H1 (cell line): ENCODE measurements at regions not wholly inside any gene's neighbourhood (a gene's known extent, or its start where the extent isn't known, plus 50 kb on each side); places are given as distances from the start of the nearest gene placed in this dataset.

ENCODE experiments used
- CTCF ChIA-PET: fragments of 300-600 bp; sonication (Branson Sonifier 250); formaldehyde crosslinking; loops from one replicate; lab custom pipeline; 2021; ENCODE audit not compliant: partially characterized antibody; lab: Charles Lee
- POLR2A ChIA-PET: fragments of 300-600 bp; sonication (Branson Sonifier 250); formaldehyde crosslinking; loops from one replicate; lab custom pipeline; 2021; ENCODE audit warnings: inconsistent platforms; ENCODE audit not compliant: partially characterized antibody; lab: Charles Lee
- DNase-seq, 2 experiments: peaks; one replicate each; pipeline versions ENCODE4 v3.0.0 to v3.0.0-alpha.2; 2010 to 2022; ENCODE audit warnings: low spot score in 2 of 2, low read depth in 1 of 2, mixed read lengths in 1 of 2
- FAIRE-seq: peaks from 2 replicates; lab custom pipeline; 2011; peaks lifted over from hg19 to GRCh38; lab: Jason Lieb, UNC
- H2AFZ ChIP-seq: 2 replicates; pipeline ENCODE4 v1.8.1; 2012; ENCODE audit warnings: low read length, inconsistent platforms
- H2AK5ac ChIP-seq: 2 replicates; pipeline ENCODE4 v1.6.1; 2013; ENCODE audit warnings: low read depth, low read length
- H2BK120ac ChIP-seq: replicated peaks from 2 replicates; pipeline ENCODE3; 2013; ENCODE audit warnings: low read depth, low read length, inconsistent platforms
- H2BK12ac ChIP-seq: 2 replicates; pipeline ENCODE4 v1.6.1; 2013; ENCODE audit warnings: low read depth, low read length
- H2BK15ac ChIP-seq: 2 replicates; pipeline ENCODE4 v1.6.1; 2013; ENCODE audit warnings: low read length
- H2BK20ac ChIP-seq: 2 replicates; pipeline ENCODE4 v1.6.1; 2013; ENCODE audit warnings: low read length
- H2BK5ac ChIP-seq: 2 replicates; pipeline ENCODE4 v1.6.1; 2013; ENCODE audit warnings: low read depth, low read length
- H3K14ac ChIP-seq: 2 replicates; pipeline ENCODE4 v1.6.1; 2013; ENCODE audit warnings: inconsistent platforms; ENCODE audit not compliant: insufficient read length
- H3K18ac ChIP-seq: 2 replicates; pipeline ENCODE4 v1.6.1; 2013; ENCODE audit warnings: low read length; ENCODE audit errors: extremely low read depth
- H3K23ac ChIP-seq: 2 replicates; pipeline ENCODE4 v1.6.1; 2013; ENCODE audit warnings: inconsistent platforms; ENCODE audit not compliant: insufficient read length
- H3K23me2 ChIP-seq: 2 replicates; pipeline ENCODE4 v1.6.1; 2013; ENCODE audit warnings: low read depth, low read length
- H3K27ac ChIP-seq: 2 replicates; pipeline ENCODE4 v1.6.1; 2011; ENCODE audit warnings: low read depth, low read length, inconsistent platforms
- H3K27me3 ChIP-seq, 4 experiments: replicated peaks in 1 of 4; 1 replicate in 1 of 4; 2 replicates in 3 of 4; pipeline versions ENCODE4 v1.6.1 to v1.8.1; 2011 to 2013; ENCODE audit warnings: low read length in 3 of 4, mild to moderate bottlenecking in 3 of 4, inconsistent platforms in 2 of 4, mixed read lengths in 2 of 4, moderate library complexity in 1 of 4; ENCODE audit not compliant: control insufficient read depth in 3 of 4, insufficient read depth in 3 of 4; ENCODE audit errors: extremely low read depth in 1 of 4
- H3K36me3 ChIP-seq, 4 experiments: 2 replicates each; pipeline versions ENCODE4 v1.6.1 to v1.8.1; 2011 to 2013; ENCODE audit warnings: mild to moderate bottlenecking in 4 of 4, low read length in 3 of 4, moderate library complexity in 2 of 4, control low read depth in 1 of 4, inconsistent platforms in 1 of 4; ENCODE audit not compliant: insufficient read depth in 4 of 4, control insufficient read depth in 2 of 4
- H3K4ac ChIP-seq: replicated peaks from 2 replicates; pipeline ENCODE3; 2013; ENCODE audit warnings: low read length, low read depth, mixed read lengths, inconsistent platforms; ENCODE audit not compliant: insufficient read length
- H3K4me1 ChIP-seq, 4 experiments: replicated peaks in 1 of 4; 1 replicate in 1 of 4; 2 replicates in 3 of 4; pipeline versions ENCODE4 v1.6.1 to v1.8.1; 2011 to 2013; ENCODE audit warnings: low read length in 3 of 4, inconsistent platforms in 2 of 4, mixed read lengths in 1 of 4; ENCODE audit not compliant: insufficient read depth in 4 of 4, control insufficient read depth in 3 of 4
- H3K4me2 ChIP-seq, 2 experiments: 2 replicates each; pipeline versions ENCODE4 v1.6.1 to v1.8.1; 2011 to 2013; ENCODE audit warnings: low read depth in 2 of 2, low read length in 2 of 2, control low read depth in 1 of 2, inconsistent platforms in 1 of 2, mild to moderate bottlenecking in 1 of 2; ENCODE audit not compliant: insufficient read depth in 1 of 2
- H3K4me3 ChIP-seq, 4 experiments: fragments of 200-600, 300-600 bp in 1 of 4; sonication (generic), shearing (Covaris generic), sonication (Bioruptor Twin) in 1 of 4; 2 replicates each; pipeline versions ENCODE4 v1.5.1 to v1.8.1; 2011 to 2016; ENCODE audit warnings: low read length in 4 of 4, low read depth in 3 of 4, control low read depth in 2 of 4, inconsistent platforms in 2 of 4, mild to moderate bottlenecking in 2 of 4, mixed read lengths in 1 of 4, moderate library complexity in 1 of 4; ENCODE audit not compliant: insufficient read depth in 2 of 4; ENCODE audit errors: extremely low read depth in 1 of 4
- H3K56ac ChIP-seq: replicated peaks from 2 replicates; pipeline ENCODE3; 2013; ENCODE audit warnings: low read depth, mild to moderate bottlenecking, mixed read lengths, low read length, inconsistent platforms; ENCODE audit not compliant: insufficient read length
- H3K79me1 ChIP-seq: 2 replicates; pipeline ENCODE4 v1.6.1; 2013; ENCODE audit warnings: low read depth, low read length, control low read depth
- H3K79me2 ChIP-seq, 2 experiments: 2 replicates each; pipeline versions ENCODE4 v1.6.1 to v1.8.1; 2012 to 2013; ENCODE audit warnings: low read length in 2 of 2, mild to moderate bottlenecking in 2 of 2, inconsistent platforms in 1 of 2; ENCODE audit not compliant: insufficient read depth in 2 of 2, control insufficient read depth in 1 of 2
- H3K9ac ChIP-seq, 4 experiments: replicated peaks in 1 of 4; 1 replicate in 1 of 4; 2 replicates in 3 of 4; pipeline versions ENCODE4 v1.6.1 to v1.8.1; 2011 to 2013; ENCODE audit warnings: low read depth in 3 of 4, low read length in 3 of 4, control low read depth in 2 of 4, mild to moderate bottlenecking in 2 of 4, moderate library complexity in 2 of 4, inconsistent platforms in 1 of 4; ENCODE audit errors: extremely low read depth in 1 of 4
- H3K9me3 ChIP-seq, 2 experiments: 2 replicates each; pipeline versions ENCODE4 v1.6.1 to v1.8.1; 2012 to 2013; ENCODE audit warnings: mild to moderate bottlenecking in 2 of 2, moderate library complexity in 2 of 2, control low read depth in 1 of 2, inconsistent platforms in 1 of 2, low read depth in 1 of 2, low read length in 1 of 2, mixed read lengths in 1 of 2; ENCODE audit not compliant: insufficient read depth in 2 of 2
- H4K20me1 ChIP-seq, 2 experiments: replicated peaks in 1 of 2; 2 replicates each; pipeline versions ENCODE3 to v1.8.1; 2011 to 2013; ENCODE audit warnings: inconsistent platforms in 2 of 2, low read length in 2 of 2, mild to moderate bottlenecking in 1 of 2; ENCODE audit not compliant: insufficient read depth in 2 of 2, control insufficient read depth in 1 of 2
- H4K5ac ChIP-seq: 2 replicates; pipeline ENCODE4 v1.6.1; 2013; ENCODE audit warnings: low read length, low read depth, mixed read lengths, inconsistent platforms; ENCODE audit not compliant: insufficient read length
- H4K8ac ChIP-seq: 2 replicates; pipeline ENCODE4 v1.8.0; 2013; ENCODE audit warnings: mild to moderate bottlenecking, moderate library complexity, low read length, inconsistent platforms; ENCODE audit not compliant: insufficient read depth; ENCODE audit errors: extremely low read depth
- H4K91ac ChIP-seq: replicated peaks from 2 replicates; pipeline ENCODE3; 2013; ENCODE audit warnings: low read length, mixed read lengths, inconsistent platforms; ENCODE audit not compliant: insufficient read length
- CHD2 ChIP-seq: IDR thresholded peaks from 2 replicates; pipeline ENCODE4 v1.6.1; 2012; ENCODE audit warnings: low read length, improper control_type of control experiment
- GABPA ChIP-seq: IDR thresholded peaks from 2 replicates; pipeline ENCODE4 v1.6.1; 2011; ENCODE audit warnings: mild to moderate bottlenecking, low read length, moderate library complexity, borderline replicate concordance; ENCODE audit not compliant: insufficient read depth
- GTF2F1 ChIP-seq: IDR thresholded peaks from 2 replicates; pipeline ENCODE4 v1.6.1; 2012; ENCODE audit warnings: low read depth, low read length, improper control_type of control experiment, borderline replicate concordance
- JUND ChIP-seq: IDR thresholded peaks from 2 replicates; pipeline ENCODE4 v1.6.1; 2011; ENCODE audit warnings: mild to moderate bottlenecking, improper control_type of control experiment, low read length
- RAD21 ChIP-seq, 2 experiments: IDR thresholded peaks in 1 of 2; conservative IDR thresholded peaks in 1 of 2; 2 replicates each; pipeline ENCODE4 v1.6.1; 2011; ENCODE audit warnings: low read depth in 2 of 2, low read length in 2 of 2, improper control_type of control experiment in 1 of 2, inconsistent platforms in 1 of 2, mild to moderate bottlenecking in 1 of 2, moderate library complexity in 1 of 2
- RNF2 ChIP-seq: fragments of 200-900, 300-1000 bp; sonication (generic); IDR thresholded peaks from 2 replicates; pipeline ENCODE4 v1.7.1; 2016; ENCODE audit warnings: borderline replicate concordance, low read depth, mild to moderate bottlenecking, antibody characterized with exemption, low read length; ENCODE audit not compliant: poor library complexity, severe bottlenecking; ENCODE audit errors: missing control alignments
- TBP ChIP-seq: IDR thresholded peaks from 2 replicates; pipeline ENCODE4 v1.6.1; 2011; ENCODE audit warnings: low read depth, low read length, improper control_type of control experiment
- USF2 ChIP-seq: IDR thresholded peaks from 2 replicates; pipeline ENCODE4 v1.6.1; 2011; ENCODE audit warnings: low read length, improper control_type of control experiment
- ZNF274 ChIP-seq: IDR thresholded peaks from 2 replicates; pipeline ENCODE4 v1.7.0; 2012; ENCODE audit warnings: low read length, borderline replicate concordance; ENCODE audit errors: extremely low read depth
- WGBS, 2 experiments: shearing (Covaris generic) in 1 of 2; methylation state at CpG; one replicate each; pipeline versions ENCODE4 v1.1.6 to v1.1.7; 2013 to 2015; ENCODE audit warnings: low lambda C conversion rate in 2 of 2, mixed read lengths in 2 of 2, inconsistent platforms in 1 of 2, low coverage in 1 of 2, missing lambda C conversion rate in 1 of 2; ENCODE audit not compliant: insufficient replicate concordance in 2 of 2, insufficient coverage in 1 of 2, insufficient read length in 1 of 2; ENCODE audit errors: extremely low coverage in 1 of 2, missing lambda C conversion rate in 1 of 2; 5-methylcytosine and 5-hydroxymethylcytosine counted together
- TF ChIP-seq, protein P1 (sequence below), 3 experiments: IDR thresholded peaks; 1 replicate in 2 of 3; 2 replicates in 1 of 3; pipeline versions ENCODE4 v1.5.1 to v1.6.1; 2011; ENCODE audit warnings: low read length in 3 of 3, mild to moderate bottlenecking in 3 of 3, inconsistent platforms in 2 of 3, low read depth in 1 of 3, moderate library complexity in 1 of 3; ENCODE audit not compliant: insufficient read depth in 1 of 3; ENCODE audit errors: control extremely low read depth in 1 of 3

DNA sequence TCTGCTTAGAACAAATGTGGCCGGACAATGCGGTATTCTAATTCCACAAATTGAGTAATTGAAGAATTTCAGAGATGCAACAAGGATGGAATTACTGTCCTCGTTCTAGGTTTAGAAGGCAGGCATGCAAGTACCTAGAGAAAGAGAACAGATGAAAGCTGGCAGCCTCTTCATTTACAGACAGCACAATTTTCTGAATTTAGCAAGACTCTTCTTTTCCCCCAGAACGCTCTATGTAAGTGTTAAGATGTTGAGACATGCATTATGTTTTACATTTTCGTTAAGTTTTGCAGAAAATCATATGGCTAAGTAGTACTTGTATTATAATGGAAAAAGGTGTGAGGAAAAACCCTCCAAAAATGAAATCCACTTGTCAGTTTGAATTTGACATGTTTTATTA, 259.5 kb upstream of the ARRDC3 start:
- Histone ChIP-seq H3K18ac (no peak overlapping the region), H3K4me1 (peaks cover 0 to 5% (median under 1%) of the 10 kb centered on the region in 4 experiments; a peak in 1 of 7 replicates), H3K23me2 (no peaks in the 10 kb centered on the region), H3K36me3 (no peaks in the 10 kb centered on the region), H2BK12ac (no peak overlapping the region), H3K9me3 (no peaks in the 10 kb centered on the region), H2AFZ (0 out of 2 replicates have a peak overlapping the region, but pooled peaks have one; percentile 5), H4K8ac (no peak overlapping the region), H3K79me1 (no peaks in the 10 kb centered on the region), H3K79me2 (no peaks in the 10 kb centered on the region), H2AK5ac (no peak overlapping the region), H3K27ac (no peak overlapping the region), H3K56ac (no peak overlapping the region), H4K91ac (no peak overlapping the region), H4K20me1 (no peaks in the 10 kb centered on the region), H4K5ac (no peak overlapping the region), H3K9ac (no peak overlapping the region), H2BK20ac (no peak overlapping the region), H3K4me3 (no peak overlapping the region), H3K23ac (no peak overlapping the region), H3K27me3 (peaks cover 0 to 1% (median 0%) of the 10 kb centered on the region in 4 experiments; a peak in 1 of 7 replicates), H2BK120ac (no peak overlapping the region), H3K14ac (no peak overlapping the region), H3K4me2 (no peak overlapping the region), H2BK15ac (no peak overlapping the region), H2BK5ac (no peak overlapping the region), H3K4ac (no peak overlapping the region)
- no peak for FAIRE-seq
- POLR2A ChIA-PET: no interaction called here
- WGBS, 2 experiments: 85% methylated on average over 5 of the region's 5 CpGs; no CpG with 5 or more reads in 1 of the 2 experiments
- no peak for DNase-seq
- CTCF ChIA-PET: interaction anchor here (0.7 to 3.1 kb wide), 30 partner anchors 9 to 828 kb away, joined by 3 to 16 read pairs (median 3); no protein-coding TSS in a partner anchor
- no peak for TF ChIP-seq GTF2F1
- TF ChIP-seq, protein P1, sequence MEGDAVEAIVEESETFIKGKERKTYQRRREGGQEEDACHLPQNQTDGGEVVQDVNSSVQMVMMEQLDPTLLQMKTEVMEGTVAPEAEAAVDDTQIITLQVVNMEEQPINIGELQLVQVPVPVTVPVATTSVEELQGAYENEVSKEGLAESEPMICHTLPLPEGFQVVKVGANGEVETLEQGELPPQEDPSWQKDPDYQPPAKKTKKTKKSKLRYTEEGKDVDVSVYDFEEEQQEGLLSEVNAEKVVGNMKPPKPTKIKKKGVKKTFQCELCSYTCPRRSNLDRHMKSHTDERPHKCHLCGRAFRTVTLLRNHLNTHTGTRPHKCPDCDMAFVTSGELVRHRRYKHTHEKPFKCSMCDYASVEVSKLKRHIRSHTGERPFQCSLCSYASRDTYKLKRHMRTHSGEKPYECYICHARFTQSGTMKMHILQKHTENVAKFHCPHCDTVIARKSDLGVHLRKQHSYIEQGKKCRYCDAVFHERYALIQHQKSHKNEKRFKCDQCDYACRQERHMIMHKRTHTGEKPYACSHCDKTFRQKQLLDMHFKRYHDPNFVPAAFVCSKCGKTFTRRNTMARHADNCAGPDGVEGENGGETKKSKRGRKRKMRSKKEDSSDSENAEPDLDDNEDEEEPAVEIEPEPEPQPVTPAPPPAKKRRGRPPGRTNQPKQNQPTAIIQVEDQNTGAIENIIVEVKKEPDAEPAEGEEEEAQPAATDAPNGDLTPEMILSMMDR (IDR thresholded peaks at IDR 0.05; ENCODE audit: control extremely low read depth in 1 of 3, insufficient read depth in 1 of 3, low read depth in 1 of 3, low read length in 3 of 3): no peak
- TF ChIP-seq JUND: no peak
- no peak for TF ChIP-seq RAD21 (IDR thresholded peaks at IDR 0.05 in 1 of 2, conservative IDR thresholded peaks at IDR 0.05 in 1 of 2; ENCODE audit: low read depth in 2 of 2, low read length in 2 of 2)
- TF ChIP-seq USF2: no peak
- TF ChIP-seq TBP: no peak
- TF ChIP-seq RNF2: no peak
- TF ChIP-seq CHD2: no peak
- no peak for TF ChIP-seq GABPA
- no peak for TF ChIP-seq ZNF274
